Retinal pigment epithelial cell (primary cell): ENCODE measurements at regions not wholly inside any gene's neighbourhood (a gene's known extent, or its start where the extent isn't known, plus 50 kb on each side); places are given as distances from the start of the nearest gene placed in this dataset.

Experiments used
- DNase-seq: peaks from one replicate; pipeline ENCODE4 v3.0.0-alpha.2; 2010; ENCODE audit warnings: low read depth
- H3K4me3 ChIP-seq: 2 replicates; pipeline ENCODE4 v1.5.1; 2011; ENCODE audit warnings: mild to moderate bottlenecking, low read length, control low read depth, moderate library complexity
- CTCF ChIP-seq: conservative IDR thresholded peaks from 2 replicates; pipeline ENCODE4 v1.5.1; 2011; ENCODE audit warnings: low read depth, low read length, control low read depth, inconsistent platforms

GRCh38 chr11:8796941-8797340 lies 114.0 kb upstream of the AKIP1 start:
- TF ChIP-seq CTCF, result no peak
- no peak for DNase-seq
- H3K4me3 ChIP-seq, result no peak overlapping the region

- no peak for DNase-seq
- TF ChIP-seq CTCF, result no peak
- no peak overlapping the region for H3K4me3 ChIP-seq
These were observed 111.7 kb upstream of the AKIP1 start for GRCh38 chr11:8799273-8799672.

DNA sequence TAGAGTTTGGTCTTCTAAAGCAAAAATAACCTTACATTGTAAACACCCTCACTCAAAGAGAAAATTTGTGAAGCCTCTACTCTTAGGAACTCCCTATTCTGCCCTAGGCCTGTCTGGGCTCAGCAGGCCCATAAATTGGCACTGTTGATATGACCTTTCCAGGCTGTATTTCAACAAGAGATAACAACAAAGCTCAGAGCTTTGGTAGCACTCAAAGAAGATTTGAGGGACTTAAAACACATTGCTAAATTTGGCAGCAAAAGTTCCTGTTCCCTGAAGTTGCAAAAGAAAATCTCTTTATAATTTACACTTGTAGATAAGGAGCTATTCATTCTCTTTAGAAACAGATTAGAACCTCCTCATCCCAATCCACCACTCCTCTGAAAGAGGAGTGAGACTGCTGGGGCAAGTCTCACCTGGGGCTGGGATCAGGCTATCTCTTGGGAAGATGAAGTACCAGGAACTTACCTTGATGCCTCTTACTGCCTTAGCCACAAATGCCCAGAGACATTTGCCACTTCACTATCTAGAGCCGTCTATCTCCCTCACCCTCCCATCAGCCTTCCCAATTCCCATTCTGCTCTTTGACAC lies 110.4 kb upstream of the AKIP1 start:
- TF ChIP-seq CTCF, result no peak
- no peak overlapping the region for H3K4me3 ChIP-seq
- no peak for DNase-seq

DNA sequence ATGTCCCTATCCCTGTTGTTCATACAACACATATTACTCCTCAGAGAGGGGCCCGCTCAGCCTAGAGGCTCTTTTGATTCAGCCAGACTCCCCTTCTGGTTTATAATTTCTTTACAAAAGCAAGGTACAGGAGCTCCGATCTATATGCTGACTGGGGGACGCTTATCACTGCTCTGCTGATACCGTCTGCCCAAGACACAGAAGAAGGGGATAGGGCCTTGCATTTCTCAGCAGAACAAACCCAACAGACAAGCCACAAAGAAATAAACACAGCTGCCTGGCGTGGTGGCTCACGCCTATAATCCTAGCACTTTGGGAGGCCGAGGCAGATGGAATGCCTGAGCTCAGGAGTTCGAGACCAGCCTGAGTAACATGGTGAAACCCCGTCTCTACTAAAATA lies 109.9 kb upstream of the AKIP1 start:
- DNase-seq, result no peak
- no peak overlapping the region for H3K4me3 ChIP-seq
- TF ChIP-seq CTCF, result no peak

DNA sequence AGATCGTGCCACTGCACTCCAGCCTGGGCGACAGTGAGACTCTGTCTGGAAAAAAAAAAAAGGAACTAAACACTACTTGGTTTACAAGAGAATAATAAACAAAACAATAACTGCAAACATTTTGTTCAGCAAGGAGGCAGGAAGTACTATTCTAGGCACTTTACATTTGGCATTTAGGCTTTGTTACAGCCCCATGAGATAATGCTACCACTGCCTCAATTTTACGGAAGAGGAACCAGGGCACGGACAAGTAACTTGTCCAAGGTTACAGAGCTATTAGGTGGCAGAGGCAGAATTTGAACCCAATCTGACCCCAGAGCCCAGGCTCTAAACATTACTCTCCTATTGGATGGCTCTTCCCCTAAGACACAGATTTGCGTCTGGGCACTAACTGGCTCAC lies 108.7 kb upstream of the AKIP1 start:
- TF ChIP-seq CTCF, result no peak
- no peak for DNase-seq
- no peak overlapping the region for H3K4me3 ChIP-seq

DNA sequence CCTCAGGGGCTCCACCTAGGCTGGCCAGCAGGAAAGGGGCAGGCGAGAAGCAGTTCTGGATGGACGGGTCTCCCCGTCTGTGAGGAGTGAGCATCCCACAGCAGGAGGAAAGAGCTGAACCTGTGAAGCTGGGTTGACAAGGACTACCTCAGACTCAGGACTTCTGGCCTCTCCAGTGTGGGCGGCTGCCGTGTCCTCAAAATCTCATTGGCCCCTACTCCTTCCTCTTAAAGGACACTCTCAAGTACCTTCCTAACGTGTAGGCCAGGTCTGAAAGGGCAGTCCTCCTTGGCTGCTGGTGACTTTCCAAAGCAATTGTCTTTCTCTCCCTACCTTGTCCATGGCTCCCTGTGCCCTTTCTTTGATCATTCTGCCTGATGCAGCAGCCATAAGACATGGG lies 107.0 kb upstream of the AKIP1 start:
- DNase-seq, result no peak
- TF ChIP-seq CTCF, result no peak
- no peak overlapping the region for H3K4me3 ChIP-seq

GRCh38 chr11:8805296-8805695 lies 105.7 kb upstream of the AKIP1 start:
- DNase-seq, result no peak
- TF ChIP-seq CTCF, result no peak
- no peak overlapping the region for H3K4me3 ChIP-seq
